Gastrocnemius medialis (tissue), 4 donors: ENCODE measurements at regions not wholly inside any gene's neighbourhood (a gene's known extent, or its start where the extent isn't known, plus 50 kb on each side); places are given as distances from the start of the nearest gene placed in this dataset.

Experiments used
- POLR2A ChIP-seq, 2 donors: fragments of 450-650 bp; IDR thresholded peaks; one replicate each; pipeline ENCODE4 v1.6.1; 2017; ENCODE audit warnings: antibody characterized with exemption in 2 of 2, mild to moderate bottlenecking in 2 of 2, moderate library complexity in 2 of 2
- TF ChIP-seq, protein P1 (sequence below), 5 experiments: fragments of 450-650 bp in 3 of 5; fragments of 200-600 bp in 2 of 5; sonication (generic) in 2 of 5; IDR thresholded peaks in 4 of 5; conservative IDR thresholded peaks in 1 of 5; 1 replicate in 4 of 5; 2 replicates in 1 of 5; pipeline ENCODE4 v1.5.1; 2016 to 2019; ENCODE audit warnings: antibody characterized with exemption in 5 of 5, mild to moderate bottlenecking in 3 of 5, moderate library complexity in 3 of 5

- TF ChIP-seq, protein P1, sequence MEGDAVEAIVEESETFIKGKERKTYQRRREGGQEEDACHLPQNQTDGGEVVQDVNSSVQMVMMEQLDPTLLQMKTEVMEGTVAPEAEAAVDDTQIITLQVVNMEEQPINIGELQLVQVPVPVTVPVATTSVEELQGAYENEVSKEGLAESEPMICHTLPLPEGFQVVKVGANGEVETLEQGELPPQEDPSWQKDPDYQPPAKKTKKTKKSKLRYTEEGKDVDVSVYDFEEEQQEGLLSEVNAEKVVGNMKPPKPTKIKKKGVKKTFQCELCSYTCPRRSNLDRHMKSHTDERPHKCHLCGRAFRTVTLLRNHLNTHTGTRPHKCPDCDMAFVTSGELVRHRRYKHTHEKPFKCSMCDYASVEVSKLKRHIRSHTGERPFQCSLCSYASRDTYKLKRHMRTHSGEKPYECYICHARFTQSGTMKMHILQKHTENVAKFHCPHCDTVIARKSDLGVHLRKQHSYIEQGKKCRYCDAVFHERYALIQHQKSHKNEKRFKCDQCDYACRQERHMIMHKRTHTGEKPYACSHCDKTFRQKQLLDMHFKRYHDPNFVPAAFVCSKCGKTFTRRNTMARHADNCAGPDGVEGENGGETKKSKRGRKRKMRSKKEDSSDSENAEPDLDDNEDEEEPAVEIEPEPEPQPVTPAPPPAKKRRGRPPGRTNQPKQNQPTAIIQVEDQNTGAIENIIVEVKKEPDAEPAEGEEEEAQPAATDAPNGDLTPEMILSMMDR (IDR thresholded peaks at IDR 0.05 in 4 of 5, conservative IDR thresholded peaks at IDR 0.05 in 1 of 5): no peak
- no peak for TF ChIP-seq POLR2A (IDR thresholded peaks at IDR 0.05)
These were observed 330.6 kb upstream of the C16orf82 start for GRCh38 chr16:26736084-26736483.
